H9 (cell line): ENCODE measurements at regions not wholly inside any gene's neighbourhood (a gene's known extent, or its start where the extent isn't known, plus 50 kb on each side); places are given as distances from the start of the nearest gene placed in this dataset.

Experiments used
- DNase-seq: peaks from one replicate; pipeline ENCODE4 v3.0.0-alpha.2; 2017
- H2AFZ ChIP-seq: one replicate; pipeline ENCODE4 v1.6.1; 2013; ENCODE audit warnings: mild to moderate bottlenecking, low read length, control low read depth, moderate library complexity
- H2AK5ac ChIP-seq: 2 replicates; pipeline ENCODE4 v1.6.1; 2013; ENCODE audit warnings: low read length, control low read depth, mixed read lengths; ENCODE audit not compliant: insufficient read length
- H2BK120ac ChIP-seq: one replicate; pipeline ENCODE4 v1.6.1; 2013; ENCODE audit warnings: low read depth, mild to moderate bottlenecking, low read length, control low read depth, inconsistent platforms; ENCODE audit not compliant: poor library complexity, severe bottlenecking
- H2BK12ac ChIP-seq: 2 replicates; pipeline ENCODE4 v1.6.1; 2013; ENCODE audit warnings: low read length, control low read depth, mixed read lengths, low read depth; ENCODE audit not compliant: insufficient read length
- H2BK15ac ChIP-seq: 2 replicates; pipeline ENCODE4 v1.6.1; 2013; ENCODE audit warnings: low read depth, low read length, control low read depth
- H2BK20ac ChIP-seq: one replicate; pipeline ENCODE4 v1.6.1; 2013; ENCODE audit warnings: low read depth, mild to moderate bottlenecking, low read length, control low read depth, inconsistent platforms; ENCODE audit not compliant: poor library complexity, severe bottlenecking
- H2BK5ac ChIP-seq: 2 replicates; pipeline ENCODE4 v1.6.1; 2013; ENCODE audit warnings: low read length, control low read depth, mixed read lengths; ENCODE audit not compliant: insufficient read length
- H3K14ac ChIP-seq: 2 replicates; pipeline ENCODE4 v1.6.1; 2013; ENCODE audit warnings: low read length, control low read depth; ENCODE audit not compliant: insufficient read depth
- H3K18ac ChIP-seq: 2 replicates; pipeline ENCODE4 v1.6.1; 2013; ENCODE audit warnings: low read depth, mild to moderate bottlenecking, mixed read lengths, low read length, control low read depth; ENCODE audit not compliant: insufficient read length
- H3K23ac ChIP-seq: 2 replicates; pipeline ENCODE4 v1.6.1; 2013; ENCODE audit warnings: low read length, control low read depth, mixed read lengths, low read depth; ENCODE audit not compliant: insufficient read length
- H3K23me2 ChIP-seq: 2 replicates; pipeline ENCODE4 v1.6.1; 2013; ENCODE audit warnings: low read depth, mild to moderate bottlenecking, mixed read lengths, low read length, control low read depth; ENCODE audit not compliant: insufficient read length, poor library complexity, severe bottlenecking
- H3K27ac ChIP-seq: 2 replicates; pipeline ENCODE4 v1.5.1; 2013; ENCODE audit warnings: low read length, control low read depth, mixed read lengths, low read depth; ENCODE audit not compliant: insufficient read length
- H3K27me3 ChIP-seq: 2 replicates; pipeline ENCODE4 v1.6.1; 2013; ENCODE audit warnings: low read length, control low read depth, inconsistent platforms; ENCODE audit not compliant: insufficient read depth
- H3K4ac ChIP-seq: 2 replicates; pipeline ENCODE4 v1.6.1; 2013; ENCODE audit warnings: low read depth, mild to moderate bottlenecking, control low read depth, inconsistent platforms, low read length, moderate library complexity
- H3K4me1 ChIP-seq: 2 replicates; pipeline ENCODE4 v1.6.1; 2013; ENCODE audit warnings: low read length, control low read depth, inconsistent platforms; ENCODE audit not compliant: insufficient read depth
- H3K4me2 ChIP-seq: 2 replicates; pipeline ENCODE4 v1.6.1; 2013; ENCODE audit warnings: low read length, control low read depth, mixed read lengths; ENCODE audit not compliant: insufficient read length, insufficient read depth
- H3K56ac ChIP-seq: 2 replicates; pipeline ENCODE4 v1.6.1; 2013; ENCODE audit warnings: low read depth, mild to moderate bottlenecking, mixed read lengths, low read length, control low read depth; ENCODE audit not compliant: insufficient read length
- H3K79me1 ChIP-seq: 2 replicates; pipeline ENCODE4 v1.6.1; 2013; ENCODE audit warnings: low read depth, mild to moderate bottlenecking, moderate library complexity, low read length, control low read depth, inconsistent platforms; ENCODE audit not compliant: insufficient read depth, poor library complexity, severe bottlenecking
- H3K79me2 ChIP-seq: 2 replicates; pipeline ENCODE4 v1.6.1; 2013; ENCODE audit warnings: low read length, control low read depth, inconsistent platforms; ENCODE audit not compliant: insufficient read depth
- H3K9ac ChIP-seq: 2 replicates; pipeline ENCODE4 v1.6.1; 2013; ENCODE audit warnings: low read length, control low read depth, mixed read lengths; ENCODE audit not compliant: insufficient read length; ENCODE audit errors: extremely low read depth
- H3K9me3 ChIP-seq: one replicate; pipeline ENCODE4 v1.6.1; 2013; ENCODE audit warnings: low read depth, low read length, inconsistent platforms; ENCODE audit not compliant: control insufficient read depth
- H3T11ph ChIP-seq: one replicate; pipeline ENCODE4 v1.6.1; 2013; ENCODE audit warnings: mild to moderate bottlenecking, low read length, control low read depth, inconsistent platforms
- H4K20me1 ChIP-seq: one replicate; pipeline ENCODE4 v1.6.1; 2013; ENCODE audit not compliant: control insufficient read depth, insufficient read length, insufficient read depth
- H4K5ac ChIP-seq: 2 replicates; pipeline ENCODE4 v1.6.1; 2013; ENCODE audit warnings: low read depth, mild to moderate bottlenecking, mixed read lengths, low read length, control low read depth; ENCODE audit not compliant: insufficient read length
- H4K8ac ChIP-seq: replicated peaks from 2 replicates; pipeline ENCODE4 v1.6.1; 2013; ENCODE audit warnings: low read length, control low read depth, mixed read lengths, low read depth; ENCODE audit not compliant: insufficient read length
- H4K91ac ChIP-seq: 2 replicates; pipeline ENCODE4 v1.6.1; 2013; ENCODE audit warnings: low read depth, mild to moderate bottlenecking, moderate library complexity, mixed read lengths, low read length, control low read depth; ENCODE audit not compliant: insufficient read length
- H3K27ac Mint-ChIP-seq, 3 experiments: 2 replicates in 2 of 3; 3 replicates in 1 of 3; pipeline ENCODE4 v1.8.0; 2020 to 2021; ENCODE audit warnings: mixed read lengths in 3 of 3, mild to moderate bottlenecking in 1 of 3, moderate library complexity in 1 of 3
- H3K27me3 Mint-ChIP-seq: 2 replicates; pipeline ENCODE4 v1.8.0; 2021; ENCODE audit warnings: low read depth, mild to moderate bottlenecking, moderate library complexity, mixed read lengths
- H3K36me3 Mint-ChIP-seq, 3 experiments: 2 replicates in 2 of 3; 3 replicates in 1 of 3; pipeline ENCODE4 v1.8.0; 2020 to 2021; ENCODE audit warnings: low read depth in 3 of 3, mixed read lengths in 3 of 3; ENCODE audit not compliant: insufficient read depth in 1 of 3
- H3K4me1 Mint-ChIP-seq, 2 experiments: 2 replicates each; pipeline ENCODE4 v1.8.0; 2020; ENCODE audit warnings: mixed read lengths in 2 of 2
- H3K4me3 Mint-ChIP-seq, 2 experiments: 2 replicates in 1 of 2; 3 replicates in 1 of 2; pipeline ENCODE4 v1.8.0; 2020 to 2021; ENCODE audit warnings: mild to moderate bottlenecking in 2 of 2, mixed read lengths in 2 of 2, moderate library complexity in 1 of 2
- H3K9me3 Mint-ChIP-seq, 2 experiments: 2 replicates in 1 of 2; 3 replicates in 1 of 2; pipeline ENCODE4 v1.8.0; 2020; ENCODE audit warnings: mild to moderate bottlenecking in 2 of 2, mixed read lengths in 2 of 2, moderate library complexity in 1 of 2
- CTCF ChIP-seq: fragments of 200-600 bp; sonication (generic); conservative IDR thresholded peaks from 3 replicates; pipeline ENCODE4 v1.8.0; 2021; ENCODE audit warnings: antibody characterized with exemption, mild to moderate bottlenecking
- WGBS: extraction: QIAGEN DNeasy Blood & Tissue Kit; methylation state at CpG from one replicate; pipeline ENCODE4 v1.1.7; 2013; ENCODE audit warnings: missing lambda C conversion rate, low lambda C conversion rate, mixed read lengths; ENCODE audit not compliant: insufficient read length; ENCODE audit errors: extremely low coverage; 5-methylcytosine and 5-hydroxymethylcytosine counted together

- H2BK5ac ChIP-seq, result no peak overlapping the region
- no peaks in the 10 kb centered on the region for H3K9me3 ChIP-seq
- H4K8ac ChIP-seq, result no peak overlapping the region
- DNase-seq, result no peak
- no peaks in the 10 kb centered on the region for H3K27me3 Mint-ChIP-seq
- H3K27ac Mint-ChIP-seq, result no peak overlapping the region
- H3K9me3 Mint-ChIP-seq, result peaks cover 0 to 2% of the 10 kb centered on the region in 2 experiments; a peak in 1 of 5 replicates
- no peaks in the 10 kb centered on the region for H3K23me2 ChIP-seq
- H2BK15ac ChIP-seq, result no peak overlapping the region
- no peak for TF ChIP-seq CTCF
- H3K27ac ChIP-seq, result no peak overlapping the region
- no peaks in the 10 kb centered on the region for H3K27me3 ChIP-seq
- H3K4me3 Mint-ChIP-seq, result no peak overlapping the region
- H3K9ac ChIP-seq, result no peak overlapping the region
- no peak overlapping the region for H3K18ac ChIP-seq
- peaks cover 11 to 12% of the 10 kb centered on the region in 2 experiments for H3K4me1 Mint-ChIP-seq
- no peaks in the 10 kb centered on the region for H3K36me3 Mint-ChIP-seq
- H3K4me2 ChIP-seq, result no peak overlapping the region
- H3K79me1 ChIP-seq, result no peaks in the 10 kb centered on the region
- WGBS, result no CpG with 5 or more reads among the region's 4 CpGs
- no peak overlapping the region for H2BK120ac ChIP-seq
- no peak overlapping the region for H3T11ph ChIP-seq
- H4K91ac ChIP-seq, result no peak overlapping the region
- H2AK5ac ChIP-seq, result no peak overlapping the region
- no peak overlapping the region for H2BK20ac ChIP-seq
- H4K20me1 ChIP-seq, result no peaks in the 10 kb centered on the region
- no peak overlapping the region for H4K5ac ChIP-seq
- H3K56ac ChIP-seq, result no peak overlapping the region
- H3K4ac ChIP-seq, result no peak overlapping the region
- H2AFZ ChIP-seq, result no peak overlapping the region
- H2BK12ac ChIP-seq, result no peak overlapping the region
- no peaks in the 10 kb centered on the region for H3K4me1 ChIP-seq
- no peak overlapping the region for H3K14ac ChIP-seq
- no peak overlapping the region for H3K23ac ChIP-seq
- no peaks in the 10 kb centered on the region for H3K79me2 ChIP-seq
These were observed 194.4 kb downstream of the MAP2K6 start for GRCh38 chr17:69608808-69609472.
